HepG2 (cell line): ENCODE measurements at regions not wholly inside any gene's neighbourhood (a gene's known extent, or its start where the extent isn't known, plus 50 kb on each side); places are given as distances from the start of the nearest gene placed in this dataset.

Experiments
- AGO2 ChIP-seq: fragments of 200-400 bp; formaldehyde crosslinking; optimal IDR thresholded peaks from 2 replicates; pipeline ENCODE3; 2017; ENCODE audit warnings: mild to moderate bottlenecking, low read depth, low read length, moderate library complexity
- ARNT2 ChIP-seq: sonication (generic); formaldehyde crosslinking; IDR thresholded peaks from 2 replicates; pipeline ENCODE4 v1.8.0; 2022; ENCODE audit warnings: mild to moderate bottlenecking, low read depth, missing genetic modification reagents, moderate library complexity
- JUNB ChIP-seq: sonication (generic); formaldehyde crosslinking; IDR thresholded peaks from 2 replicates; pipeline ENCODE4 v1.8.0; 2022; ENCODE audit warnings: missing genetic modification reagents, mild to moderate bottlenecking, borderline replicate concordance
- KMT2A ChIP-seq: sonication (generic); formaldehyde crosslinking; IDR thresholded peaks from 2 replicates; pipeline ENCODE4 v1.4.0; 2020; ENCODE audit warnings: missing genetic modification reagents
- NCOA1 ChIP-seq: sonication (generic); formaldehyde crosslinking; IDR thresholded peaks from 2 replicates; pipeline ENCODE4 v1.9.0; 2021; ENCODE audit warnings: missing genetic modification reagents
- RFXANK ChIP-seq: IDR thresholded peaks from 2 replicates; pipeline ENCODE4 v1.6.1; 2016
- TCF7 ChIP-seq: sonication (generic); IDR thresholded peaks from 2 replicates; pipeline ENCODE4 v1.6.1; 2016; ENCODE audit warnings: antibody characterized with exemption, low read depth
- TEF ChIP-seq: sonication (generic); formaldehyde crosslinking; IDR thresholded peaks from 2 replicates; pipeline ENCODE4 v1.5.0; 2020; ENCODE audit warnings: missing genetic modification reagents
- TOPORS ChIP-seq: sonication (generic); formaldehyde crosslinking; IDR thresholded peaks from 2 replicates; pipeline ENCODE4 v1.8.0; 2023; ENCODE audit warnings: mild to moderate bottlenecking, missing genetic modification reagents
- U2AF1 ChIP-seq: fragments of 200-400 bp; formaldehyde crosslinking; optimal IDR thresholded peaks from 2 replicates; pipeline ENCODE3; 2017; ENCODE audit warnings: mild to moderate bottlenecking, low read depth, low read length
- ZBTB3 ChIP-seq: sonication (generic); formaldehyde crosslinking; IDR thresholded peaks from 2 replicates; pipeline ENCODE4 v1.4.0; 2020; ENCODE audit warnings: low read depth, mild to moderate bottlenecking, moderate library complexity, missing genetic modification reagents, borderline replicate concordance
- ZFP36L2 ChIP-seq: sonication (generic); formaldehyde crosslinking; IDR thresholded peaks from 2 replicates; pipeline ENCODE4 v1.4.0; 2020; ENCODE audit warnings: missing genetic modification reagents
- ZNF264 ChIP-seq: sonication (generic); formaldehyde crosslinking; IDR thresholded peaks from 2 replicates; pipeline ENCODE4 v1.4.0; 2020; ENCODE audit warnings: missing genetic modification reagents
- ZNF329 ChIP-seq: sonication (generic); formaldehyde crosslinking; IDR thresholded peaks from 2 replicates; pipeline ENCODE4 v1.9.0; 2021; ENCODE audit warnings: low read depth, mild to moderate bottlenecking, missing genetic modification reagents
- ZNF407 ChIP-seq: sonication (generic); formaldehyde crosslinking; IDR thresholded peaks from one replicate; pipeline ENCODE4 v1.5.1; 2020; ENCODE audit warnings: mild to moderate bottlenecking, missing genetic modification reagents; ENCODE audit errors: not compliant biosample characterization
- ZNF431 ChIP-seq: sonication (generic); formaldehyde crosslinking; IDR thresholded peaks from 2 replicates; pipeline ENCODE4 v1.9.0; 2022; ENCODE audit warnings: missing genetic modification reagents, low read depth, mild to moderate bottlenecking, borderline replicate concordance
- ZNF513 ChIP-seq: sonication (generic); formaldehyde crosslinking; conservative IDR thresholded peaks from 2 replicates; pipeline ENCODE4 v1.5.0; 2020; ENCODE audit warnings: missing genetic modification reagents
- ZNF550 ChIP-seq: sonication (generic); formaldehyde crosslinking; IDR thresholded peaks from 2 replicates; pipeline ENCODE4 v1.4.0; 2020; ENCODE audit warnings: mild to moderate bottlenecking, missing genetic modification reagents, borderline replicate concordance
- ZNF589 ChIP-seq: sonication (generic); formaldehyde crosslinking; conservative IDR thresholded peaks from 2 replicates; pipeline ENCODE4 v1.8.0; 2022; ENCODE audit warnings: mild to moderate bottlenecking, moderate library complexity, missing genetic modification reagents
- ZNF737 ChIP-seq: sonication (generic); formaldehyde crosslinking; IDR thresholded peaks from 2 replicates; pipeline ENCODE4 v1.5.0; 2020; ENCODE audit warnings: missing genetic modification reagents, mild to moderate bottlenecking, borderline replicate concordance

DNA sequence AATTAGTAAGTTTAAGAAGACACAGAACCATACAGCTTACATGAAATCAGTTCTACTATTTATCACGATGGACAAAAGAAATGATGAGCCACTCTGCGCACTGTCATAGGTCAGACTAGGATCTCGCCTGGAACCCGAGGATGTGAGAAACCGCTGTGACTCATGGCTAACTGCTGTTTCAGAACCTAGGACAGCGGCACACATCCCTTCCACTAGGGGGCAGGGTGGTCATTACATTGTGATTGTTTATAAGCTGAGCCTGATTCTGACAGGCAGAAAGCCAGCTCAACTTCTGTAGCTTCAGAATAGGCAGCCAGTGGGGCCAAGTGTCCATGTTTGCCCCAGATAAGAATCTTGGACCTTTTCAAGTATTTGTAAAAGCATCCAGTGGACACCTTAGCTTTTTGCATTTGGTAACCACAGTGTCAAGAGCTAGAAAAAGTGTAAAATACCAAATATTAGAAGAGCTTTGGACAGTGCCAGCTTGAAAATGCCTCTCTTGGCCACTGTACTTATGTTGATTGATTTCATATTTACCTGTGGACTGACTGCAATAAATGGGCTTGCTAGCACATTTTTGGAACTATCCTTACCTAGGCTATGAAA is 115.8 kb downstream of the KBTBD8 start (continued):
- TF ChIP-seq TEF (CRISPR knock-in tag) (peak; percentile 90; the same call in 1 of the 2 replicates), NCOA1 (no peak), ZFP36L2 (peak; percentile 97), ZNF737 (no peak), ZNF431 (CRISPR knock-in tag) (peak; percentile 91), U2AF1 (no peak), ZNF513 (no peak), ZBTB3 (CRISPR knock-in tag) (no peak), ZNF407 (CRISPR knock-in tag) (no peak), RFXANK (peak; percentile 90; the same call in 1 of the 2 replicates), ZNF589 (CRISPR knock-in tag) (peak; percentile 87; the same call in 1 of the 2 replicates), ZNF329 (CRISPR knock-in tag) (peak; percentile 88), ZNF264 (0 out of 2 replicates have a peak, but pooled peaks have one; percentile 74), AGO2 (no peak), JUNB (no peak; the same call in 1 of the 2 replicates), TOPORS (peak; percentile 81; the same call in 1 of the 2 replicates), ZNF550 (CRISPR knock-in tag) (no peak), TCF7 (no peak), ARNT2 (CRISPR knock-in tag) (peak; percentile 94), KMT2A (CRISPR knock-in tag) (no peak)
